Esophagus (tissue), 2 donors: ENCODE measurements at regions not wholly inside any gene's neighbourhood (a gene's known extent, or its start where the extent isn't known, plus 50 kb on each side); places are given as distances from the start of the nearest gene placed in this dataset.

ENCODE experiments used
- H3K27ac ChIP-seq, 2 donors: one replicate each; pipeline ENCODE4 v1.5.1; 2013; ENCODE audit warnings: low read depth in 2 of 2, mild to moderate bottlenecking in 2 of 2, inconsistent platforms in 1 of 2, low read length in 1 of 2, moderate library complexity in 1 of 2
- H3K27me3 ChIP-seq, 2 donors: one replicate each; pipeline ENCODE4 v1.6.1; 2013; ENCODE audit warnings: low read length in 2 of 2, control low read depth in 1 of 2, mild to moderate bottlenecking in 1 of 2; ENCODE audit not compliant: insufficient read depth in 2 of 2, control insufficient read depth in 1 of 2
- H3K36me3 ChIP-seq, 2 donors: one replicate each; pipeline ENCODE4 v1.6.1; 2013; ENCODE audit warnings: low read length in 1 of 2; ENCODE audit not compliant: control insufficient read depth in 2 of 2, insufficient read depth in 2 of 2
- H3K4me1 ChIP-seq, 2 donors: one replicate each; pipeline ENCODE4 v1.6.1; 2013; ENCODE audit warnings: low read length in 1 of 2; ENCODE audit not compliant: control insufficient read depth in 2 of 2, insufficient read depth in 2 of 2
- H3K4me3 ChIP-seq, 2 donors: one replicate each; pipeline ENCODE4 v1.5.1; 2013; ENCODE audit warnings: low read length in 2 of 2, mild to moderate bottlenecking in 2 of 2, low read depth in 1 of 2, moderate library complexity in 1 of 2
- H3K9me3 ChIP-seq, 2 donors: one replicate each; pipeline ENCODE4 v1.6.1; 2013; ENCODE audit warnings: mild to moderate bottlenecking in 2 of 2, low read depth in 1 of 2, low read length in 1 of 2, moderate library complexity in 1 of 2; ENCODE audit not compliant: control insufficient read depth in 2 of 2, insufficient read depth in 1 of 2
- WGBS, 2 donors: extraction: QIAGEN DNeasy Blood & Tissue Kit; methylation state at CpG; one replicate each; pipeline ENCODE4 v1.1.7; 2013; 5-methylcytosine and 5-hydroxymethylcytosine counted together
- donor health status: healthy with polysubstance abuse.
- donor health status: Bipolar disorder and iron deficiency.

GRCh38 chr4:129545599-129546278 is 449.8 kb downstream of the C4orf33 start:
- no peak overlapping the region for H3K4me3 ChIP-seq
- H3K27ac ChIP-seq = no peak overlapping the region
- no peaks in the 10 kb centered on the region for H3K9me3 ChIP-seq
- H3K36me3 ChIP-seq = no peaks in the 10 kb centered on the region
- no peaks in the 10 kb centered on the region for H3K27me3 ChIP-seq
- no peaks in the 10 kb centered on the region for H3K4me1 ChIP-seq
- WGBS, 2 donors = 28 to 39% methylated on average over 5 of the region's 5 CpGs

- Histone ChIP-seq H3K27ac (no peak overlapping the region), H3K9me3 (no peaks in the 10 kb centered on the region), H3K36me3 (no peaks in the 10 kb centered on the region), H3K4me1 (no peaks in the 10 kb centered on the region), H3K27me3 (no peaks in the 10 kb centered on the region), H3K4me3 (no peak overlapping the region)
- 44 to 66% methylated on average over 1 of the region's 1 CpG for WGBS, 2 donors
Measured at GRCh38 chr4:129546531-129546930, 450.6 kb downstream of the C4orf33 start.

GRCh38 chr4:129550281-129550785 is 454.4 kb downstream of the C4orf33 start:
- Histone ChIP-seq H3K36me3 (no peaks in the 10 kb centered on the region), H3K4me1 (no peaks in the 10 kb centered on the region), H3K4me3 (no peak overlapping the region), H3K9me3 (no peaks in the 10 kb centered on the region), H3K27me3 (no peaks in the 10 kb centered on the region), H3K27ac (no peak overlapping the region)
- 7 to 13% methylated on average over 1 of the region's 1 CpG for WGBS, 2 donors

GRCh38 chr4:129561280-129561679 is 465.3 kb downstream of the C4orf33 start:
- no peaks in the 10 kb centered on the region for H3K36me3 ChIP-seq
- H3K27me3 ChIP-seq = no peaks in the 10 kb centered on the region
- no peaks in the 10 kb centered on the region for H3K9me3 ChIP-seq
- H3K27ac ChIP-seq = no peak overlapping the region
- WGBS, 2 donors = 21 to 25% methylated on average over 1 of the region's 1 CpG
- H3K4me1 ChIP-seq = no peaks in the 10 kb centered on the region
- no peak overlapping the region for H3K4me3 ChIP-seq

GRCh38 chr4:129561886-129562671 is 466.1 kb downstream of the C4orf33 start:
- H3K27me3 ChIP-seq = no peaks in the 10 kb centered on the region
- no peaks in the 10 kb centered on the region for H3K4me1 ChIP-seq
- H3K36me3 ChIP-seq = no peaks in the 10 kb centered on the region
- WGBS, 2 donors = 76 to 78% methylated on average over 2 of the region's 2 CpGs
- H3K27ac ChIP-seq = no peak overlapping the region
- H3K9me3 ChIP-seq = no peaks in the 10 kb centered on the region
- H3K4me3 ChIP-seq = no peak overlapping the region

GRCh38 chr4:129565214-129565613 is 469.3 kb downstream of the C4orf33 start:
- Histone ChIP-seq H3K4me1 (no peaks in the 10 kb centered on the region), H3K27me3 (no peaks in the 10 kb centered on the region), H3K36me3 (no peaks in the 10 kb centered on the region), H3K4me3 (no peak overlapping the region), H3K27ac (no peak overlapping the region), H3K9me3 (no peaks in the 10 kb centered on the region)
- 88 to 89% methylated on average over 2 of the region's 2 CpGs for WGBS, 2 donors

GRCh38 chr4:129570326-129570725 is 474.4 kb downstream of the C4orf33 start:
- H3K27me3 ChIP-seq = no peaks in the 10 kb centered on the region
- H3K36me3 ChIP-seq = no peaks in the 10 kb centered on the region
- no peak overlapping the region for H3K27ac ChIP-seq
- no peaks in the 10 kb centered on the region for H3K9me3 ChIP-seq
- no peaks in the 10 kb centered on the region for H3K4me1 ChIP-seq
- no peak overlapping the region for H3K4me3 ChIP-seq

GRCh38 chr4:129578336-129578735 is 482.4 kb downstream of the C4orf33 start:
- Histone ChIP-seq H3K36me3 (no peaks in the 10 kb centered on the region), H3K27ac (no peak overlapping the region), H3K4me3 (no peak overlapping the region), H3K4me1 (no peaks in the 10 kb centered on the region), H3K27me3 (no peaks in the 10 kb centered on the region), H3K9me3 (peaks cover 0 to 3% of the 10 kb centered on the region in 2 donors)
- 60 to 63% methylated on average over 6 of the region's 6 CpGs for WGBS, 2 donors

GRCh38 chr4:129581305-129581704 is 485.4 kb downstream of the C4orf33 start:
- Histone ChIP-seq H3K27me3 (no peaks in the 10 kb centered on the region), H3K27ac (no peak overlapping the region), H3K36me3 (no peaks in the 10 kb centered on the region), H3K4me3 (no peak overlapping the region), H3K4me1 (no peaks in the 10 kb centered on the region), H3K9me3 (peaks cover 2 to 3% of the 10 kb centered on the region in 2 donors)
- WGBS, 2 donors = 65 to 68% methylated on average over 1 of the region's 1 CpG
